HG03571 (cell line): ENCODE measurements at regions not wholly inside any gene's neighbourhood (a gene's known extent, or its start where the extent isn't known, plus 50 kb on each side); places are given as distances from the start of the nearest gene placed in this dataset.

Experiments
- ATAC-seq: cut with Tn5 transposase; IDR thresholded peaks from one replicate; pipeline ENCODE4 v1.9.1; 2021; ENCODE audit not compliant: unreplicated experiment

DNA sequence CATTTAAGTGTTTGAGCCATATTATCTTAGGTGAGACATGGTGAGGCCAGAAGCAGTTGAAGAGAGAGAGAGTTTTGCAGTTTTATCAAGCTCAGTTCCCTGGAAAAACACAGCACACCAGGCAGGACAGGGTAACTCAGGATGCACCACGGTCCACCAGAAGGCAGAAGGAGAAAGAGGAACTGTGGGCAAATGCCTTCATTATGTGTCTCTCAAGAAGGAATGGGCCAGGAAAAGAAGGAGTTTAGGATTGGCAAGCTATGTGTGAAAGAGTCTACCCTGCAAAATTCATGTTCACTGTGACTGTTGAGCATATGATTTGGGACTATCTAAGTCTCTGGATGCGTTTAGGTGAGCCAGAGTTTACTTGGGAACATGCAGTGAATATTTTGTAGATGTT is 934.5 kb upstream of the MIR17HG start:
- no peak for ATAC-seq

GRCh38 chr13:90413548-90413947 is 933.9 kb upstream of the MIR17HG start:
- no peak for ATAC-seq

GRCh38 chr13:90414691-90415596 is 932.5 kb upstream of the MIR17HG start:
- no peak for ATAC-seq

GRCh38 chr13:90415902-90416301 is 931.6 kb upstream of the MIR17HG start:
- no peak for ATAC-seq

DNA sequence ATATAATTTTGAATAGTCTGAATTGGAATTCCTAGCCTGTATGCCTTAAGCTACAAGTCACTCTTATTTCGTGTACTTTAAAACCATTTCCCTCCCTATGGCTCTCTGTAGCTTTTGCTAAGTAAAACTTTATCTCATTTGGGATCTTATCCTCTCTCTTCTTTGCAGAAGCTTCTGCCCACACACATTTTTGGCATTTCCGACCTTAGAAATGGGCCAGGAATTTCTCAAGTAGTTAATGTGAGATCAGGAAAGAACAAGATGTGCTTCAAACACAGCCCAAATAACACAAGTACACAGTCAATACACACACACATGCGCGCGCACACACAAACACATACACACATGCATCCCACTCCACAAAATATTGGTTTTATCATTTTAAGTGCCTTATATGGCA is 931.0 kb upstream of the MIR17HG start:
- no peak for ATAC-seq

DNA sequence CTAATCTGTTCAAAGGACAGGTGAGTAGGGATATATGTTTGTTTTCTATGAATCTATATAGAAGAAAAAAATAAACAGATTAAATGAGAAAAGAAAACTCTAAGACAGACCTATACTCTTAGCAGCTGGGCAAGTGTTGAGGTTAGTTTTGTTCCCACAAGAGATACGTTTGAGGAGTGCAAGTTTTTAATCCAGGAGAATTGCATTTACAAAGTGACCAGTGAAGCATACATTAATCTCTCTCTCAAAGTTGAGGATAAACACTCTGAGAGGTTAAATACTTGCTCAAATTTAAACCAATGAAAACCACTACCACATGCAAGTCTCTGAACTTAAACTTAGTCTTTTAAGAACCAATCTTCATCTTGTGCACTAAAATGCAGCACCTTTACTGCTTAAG is 930.5 kb upstream of the MIR17HG start:
- no peak for ATAC-seq

- no peak for ATAC-seq
Observed at GRCh38 chr13:90420683-90421082, 926.8 kb upstream of the MIR17HG start.

- ATAC-seq = no peak
Observed at GRCh38 chr13:90427322-90428272, 919.9 kb upstream of the MIR17HG start.

DNA sequence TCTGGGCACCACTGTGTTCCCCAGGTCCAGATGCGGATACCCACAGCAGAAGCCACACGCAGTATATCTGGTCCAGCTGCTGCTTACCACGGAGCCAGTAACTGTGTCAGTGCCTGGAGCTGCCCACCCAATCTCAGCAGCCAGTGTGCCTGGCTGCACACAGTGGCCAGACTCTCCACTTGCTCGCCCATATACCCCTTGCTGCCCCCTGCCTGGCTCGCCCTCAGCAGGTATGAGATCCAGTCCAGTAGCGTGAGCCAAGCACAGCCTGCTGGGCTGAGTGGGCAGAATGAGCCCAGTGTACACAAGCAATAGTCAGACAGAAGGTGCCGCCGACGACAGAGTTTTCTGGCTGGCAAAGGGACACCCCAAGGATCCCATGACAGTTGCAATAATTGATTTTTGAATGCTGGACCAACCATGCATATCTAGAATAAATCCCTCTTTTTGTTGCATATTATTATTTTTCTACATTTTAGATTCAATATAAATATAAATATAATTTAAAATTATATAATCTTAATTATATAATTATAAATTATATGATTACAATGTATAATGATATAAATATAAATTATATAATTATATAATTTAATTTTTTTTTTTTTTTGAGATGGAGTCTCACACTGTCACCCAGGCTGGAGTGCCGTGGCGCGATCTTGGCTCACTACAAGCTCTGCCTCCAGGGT is 918.8 kb upstream of the MIR17HG start:
- ATAC-seq = no peak

GRCh38 chr13:90430127-90430526 is 917.4 kb upstream of the MIR17HG start:
- no peak for ATAC-seq

DNA sequence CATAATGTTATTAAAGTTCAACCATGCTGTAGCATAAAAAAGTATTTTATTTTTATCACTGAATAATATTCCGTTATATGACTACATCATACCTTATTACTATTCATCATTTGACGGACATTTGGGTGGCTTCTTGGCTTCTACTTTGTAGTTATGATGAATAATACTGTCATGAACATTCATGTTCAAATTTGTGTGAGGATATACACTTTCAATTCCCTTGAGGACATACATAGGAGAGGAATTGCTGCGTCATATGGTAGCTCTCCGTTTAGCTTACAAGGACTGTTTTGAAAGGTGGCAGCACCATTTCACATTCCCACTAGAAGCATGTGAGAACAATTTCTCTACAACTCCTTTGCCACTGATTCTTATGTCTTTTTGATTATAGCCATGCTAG is 910.8 kb upstream of the MIR17HG start:
- ATAC-seq = no peak

- no peak for ATAC-seq
Observed at GRCh38 chr13:90438576-90438975, 908.9 kb upstream of the MIR17HG start.

DNA sequence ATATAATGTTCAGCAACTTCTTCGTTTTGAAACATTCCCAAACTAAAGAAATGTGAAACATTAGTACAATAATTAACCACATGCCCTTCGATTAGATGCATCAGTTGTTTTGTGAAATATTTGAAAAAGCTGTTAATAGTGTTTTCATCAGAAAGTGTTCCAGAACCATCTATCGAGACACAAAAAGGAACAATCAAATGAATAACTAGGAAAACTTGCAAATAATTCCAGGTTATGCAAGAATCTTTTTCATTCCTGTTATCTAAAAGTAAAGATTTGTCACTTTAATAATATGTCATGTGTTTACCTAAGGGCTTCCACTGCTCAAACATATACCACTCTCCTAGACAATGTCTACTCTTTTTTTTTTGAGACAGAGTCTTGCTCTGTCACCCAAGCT is 904.2 kb upstream of the MIR17HG start:
- no peak for ATAC-seq

- no peak for ATAC-seq
Observed at GRCh38 chr13:90444232-90444631, 903.3 kb upstream of the MIR17HG start.

GRCh38 chr13:90445179-90445578 is 902.3 kb upstream of the MIR17HG start:
- ATAC-seq = no peak

DNA sequence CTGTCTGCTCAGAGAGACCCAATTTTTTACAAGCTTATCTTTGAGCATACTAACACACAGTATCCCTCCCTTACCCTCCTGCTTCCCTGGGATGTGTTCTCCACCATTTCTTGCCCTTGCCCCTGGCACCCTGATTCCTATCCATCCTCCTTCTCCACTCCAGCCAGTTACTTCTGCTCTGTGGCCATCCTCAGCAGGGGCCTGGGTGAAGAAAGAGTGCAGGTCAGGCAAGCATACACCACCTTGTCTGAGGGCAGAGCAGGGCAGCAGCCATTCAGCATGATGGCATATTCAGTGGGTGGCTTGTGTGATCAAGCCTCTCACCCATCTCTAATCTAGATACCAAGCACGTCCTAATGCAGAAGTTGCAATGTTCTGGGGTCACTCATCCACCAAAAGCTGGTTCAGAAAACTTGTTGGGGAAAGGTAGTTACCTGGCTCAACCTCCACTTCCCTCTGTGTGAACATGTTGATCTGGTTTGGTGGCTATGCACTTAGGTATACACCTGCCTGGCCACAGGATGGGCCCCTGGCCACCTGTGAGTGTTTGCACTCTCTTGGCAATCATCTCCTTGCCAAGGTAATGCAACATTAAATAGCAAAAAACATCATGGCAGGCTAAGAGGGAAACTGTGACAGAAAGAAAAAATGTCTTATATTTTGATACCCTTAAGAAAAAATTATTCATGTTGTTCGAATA is 900.3 kb upstream of the MIR17HG start:
- no peak for ATAC-seq

GRCh38 chr13:90447734-90448101 is 899.8 kb upstream of the MIR17HG start:
- no peak for ATAC-seq

GRCh38 chr13:90448466-90449037 is 898.9 kb upstream of the MIR17HG start:
- ATAC-seq = no peak

- ATAC-seq = no peak
Observed at GRCh38 chr13:90453342-90453741, 894.1 kb upstream of the MIR17HG start.

- no peak for ATAC-seq
Observed at GRCh38 chr13:90454002-90454636, 893.4 kb upstream of the MIR17HG start.
